Esophagus mucosa (tissue), 1 donor: ENCODE measurements at regions not wholly inside any gene's neighbourhood (a gene's known extent, or its start where the extent isn't known, plus 50 kb on each side); places are given as distances from the start of the nearest gene placed in this dataset.
A peak's percentile ranks its signal among the peaks of the same experiment; 100 is the strongest.

Source experiments
- ATAC-seq: fragments of 200-7000 bp; cut with Tn5 transposase; one replicate; pipeline ENCODE4 v1.9.1; 2020
- donor health status: DM: yes; HTN: yes; CAD: no.

DNA sequence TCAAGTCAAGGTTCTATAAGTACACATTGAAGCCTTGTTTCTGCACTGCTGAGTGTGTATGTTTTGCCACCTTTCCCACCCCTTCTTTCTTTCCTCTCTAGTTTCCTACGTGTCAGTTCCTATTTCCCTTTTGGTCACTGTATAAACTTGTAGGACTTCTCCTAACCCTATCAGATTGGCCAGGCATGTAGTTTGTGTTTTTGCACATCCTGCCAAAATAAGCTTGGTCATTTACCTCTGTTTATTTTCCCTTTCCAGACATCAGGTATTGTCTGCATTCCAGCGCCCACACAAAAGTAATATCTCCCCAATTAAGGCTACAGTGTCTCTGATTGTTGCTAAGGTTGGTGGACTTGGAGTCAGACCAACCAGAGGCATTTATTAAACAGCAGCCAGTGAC is 252.9 kb upstream of the MPDZ start:
- no peak for ATAC-seq

DNA sequence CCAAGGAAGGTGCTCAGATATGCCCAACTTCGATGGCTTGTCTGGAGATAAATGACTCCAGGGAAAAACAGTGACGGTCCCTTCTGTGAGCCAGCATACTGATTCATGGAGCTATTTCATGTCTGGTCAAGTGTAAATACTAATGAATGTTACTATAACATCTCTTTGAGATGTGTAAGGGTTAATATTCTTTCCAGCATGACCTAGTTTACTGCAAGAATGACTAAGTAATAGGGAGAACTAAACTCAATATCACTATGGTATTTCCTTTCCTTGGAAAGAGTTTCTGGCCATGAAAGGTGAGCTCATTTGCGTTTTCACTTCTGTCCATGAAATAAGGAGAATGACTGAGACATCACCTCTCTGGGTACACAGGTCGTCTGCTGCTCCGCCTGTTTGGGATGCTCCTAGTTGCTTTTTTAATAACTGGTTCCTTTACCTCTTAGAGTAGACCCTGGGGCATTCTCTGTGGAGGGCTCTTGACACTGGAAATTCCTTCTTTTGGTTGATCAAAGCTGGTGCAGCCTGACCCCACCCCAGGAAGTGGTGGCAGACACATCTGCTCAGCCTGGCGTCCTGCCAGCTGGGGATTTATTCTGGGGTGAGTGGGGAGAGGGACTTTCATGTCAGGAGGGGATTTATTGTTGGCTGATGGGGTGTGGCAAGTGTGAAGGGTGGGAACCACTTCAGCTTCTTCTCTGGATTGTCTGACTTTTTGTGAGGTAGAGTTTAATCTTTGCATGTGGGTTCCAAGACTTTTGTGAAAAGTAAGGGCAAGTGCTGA is 250.0 kb upstream of the MPDZ start:
- no peak for ATAC-seq

DNA sequence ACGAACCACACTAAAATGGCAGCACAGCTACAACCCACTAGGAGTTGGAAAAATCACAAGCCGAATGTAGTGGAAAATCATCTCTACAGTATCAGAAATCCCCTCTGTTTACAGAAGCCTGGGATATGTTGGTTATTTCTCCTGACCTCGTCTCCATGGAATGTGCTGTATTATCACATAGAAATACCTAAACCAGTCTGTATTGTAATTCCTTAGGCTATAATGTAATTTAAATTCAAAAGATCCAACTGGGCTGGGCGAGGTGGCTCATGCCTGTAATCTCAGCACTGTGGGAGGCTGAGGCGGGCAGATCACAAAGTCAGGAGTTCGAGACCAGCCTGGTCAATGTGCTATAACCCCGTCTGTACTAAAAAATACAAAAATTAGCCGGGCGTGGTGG is 244.8 kb upstream of the MPDZ start:
- no peak for ATAC-seq

DNA sequence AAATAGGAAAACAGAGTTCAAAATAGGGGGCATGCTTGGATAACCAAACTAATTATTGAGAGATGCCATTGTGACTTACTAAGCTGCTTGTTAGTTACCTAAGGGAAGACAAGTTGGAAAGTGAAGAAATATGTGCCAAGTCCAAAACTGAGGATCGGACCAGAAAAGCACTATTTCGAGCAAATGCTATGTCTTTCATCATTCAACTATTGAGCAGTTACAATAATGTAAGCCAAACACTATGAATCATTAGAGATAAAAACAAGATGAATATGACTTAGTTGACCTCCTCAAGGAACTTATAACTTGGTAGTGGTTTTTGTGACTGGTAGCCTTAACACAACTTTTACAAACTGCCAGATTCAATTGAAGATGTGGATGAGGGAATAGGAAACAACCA is 240.6 kb upstream of the MPDZ start:
- ATAC-seq, result no peak

DNA sequence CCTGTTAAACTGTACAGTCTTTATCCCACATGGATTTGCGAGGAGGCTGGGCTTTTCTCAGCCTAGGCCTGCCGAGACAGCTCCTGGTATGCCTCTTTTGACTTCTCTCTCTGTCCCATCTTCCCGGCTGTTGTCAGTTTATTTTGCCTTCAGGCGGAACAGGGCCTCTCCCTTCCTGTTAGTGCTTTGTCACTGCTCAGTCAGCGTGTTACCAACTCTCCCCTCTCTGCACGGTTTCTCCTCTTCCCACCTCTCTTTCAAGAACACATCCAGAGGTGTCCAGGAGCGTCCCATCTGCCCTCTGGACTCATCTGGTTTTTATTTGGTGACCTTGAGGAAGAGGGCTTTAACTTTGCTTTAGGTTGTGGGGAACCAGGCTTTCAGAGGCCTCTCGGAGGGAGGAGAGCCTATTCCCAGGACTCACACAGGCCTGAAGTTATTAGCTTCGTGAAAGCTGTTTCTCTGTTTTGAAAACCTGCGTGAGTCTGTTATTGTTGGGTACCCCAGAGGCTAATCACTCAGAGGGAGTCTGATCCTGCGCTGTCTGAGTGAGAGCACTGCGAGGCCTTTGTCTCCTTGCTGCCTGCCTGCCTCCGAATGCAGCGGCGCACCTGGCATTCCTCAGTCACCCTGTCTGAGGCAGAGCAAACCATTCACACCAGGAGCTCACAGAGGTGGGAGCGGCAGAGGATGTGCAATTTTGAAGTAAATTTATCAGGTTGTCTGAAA is 234.4 kb upstream of the MPDZ start:
- ATAC-seq, result peak; percentile 91

DNA sequence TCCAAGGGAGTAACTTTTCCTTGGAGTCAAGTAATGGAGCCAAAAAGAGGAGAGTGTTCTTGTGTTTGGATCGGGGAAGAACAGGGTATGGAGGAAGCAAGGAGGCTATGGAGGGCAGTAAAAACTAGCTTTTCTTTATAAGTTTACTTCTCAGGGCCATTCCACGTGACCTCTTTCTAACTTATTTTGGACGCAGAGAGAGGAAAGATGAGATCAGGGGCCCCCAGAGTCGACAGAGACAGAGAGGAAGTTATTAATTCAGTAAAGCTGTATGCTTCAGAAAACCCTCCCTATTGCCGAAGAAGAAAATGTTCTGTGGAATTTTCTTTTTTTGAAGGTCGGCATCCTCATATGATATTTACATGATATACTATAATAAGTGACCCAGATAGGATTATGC is 233.8 kb upstream of the MPDZ start:
- no peak for ATAC-seq

DNA sequence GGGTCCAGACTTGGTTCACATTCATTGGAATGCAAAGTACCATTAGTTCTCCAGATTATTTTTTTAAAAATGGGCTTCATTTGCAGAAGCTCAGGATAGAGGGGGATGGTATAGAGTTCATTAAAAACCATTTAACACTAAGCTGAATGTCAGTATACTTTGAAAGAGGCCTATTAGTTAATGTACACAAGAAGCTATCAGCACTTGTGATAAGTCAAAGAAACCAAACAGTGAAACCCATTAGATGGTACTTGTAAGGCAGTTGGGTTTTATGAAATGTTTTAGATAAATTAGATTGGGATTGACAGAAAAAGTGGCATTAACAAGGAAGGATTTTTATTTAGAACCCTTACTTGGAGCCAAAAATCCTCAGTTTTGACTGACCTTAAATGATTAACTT is 229.2 kb upstream of the MPDZ start:
- ATAC-seq, result no peak

DNA sequence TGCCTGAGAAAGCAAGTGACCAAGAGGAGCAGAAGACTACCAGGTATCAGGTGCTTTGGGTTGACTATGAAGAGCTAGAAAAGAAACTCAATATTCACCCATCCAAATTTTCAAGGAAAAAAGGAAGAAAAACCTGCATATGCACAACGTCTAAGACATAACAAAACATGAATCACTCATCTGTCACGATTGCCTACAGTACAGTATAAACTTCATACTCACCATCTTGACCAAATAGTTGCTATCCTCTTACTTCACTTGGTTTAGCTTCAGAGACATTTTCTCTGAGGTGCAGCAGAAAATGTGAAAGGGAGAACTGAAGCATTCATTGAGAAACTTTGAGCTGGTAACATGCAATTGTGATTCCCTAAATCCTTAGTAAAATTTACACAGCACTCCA is 228.6 kb upstream of the MPDZ start:
- ATAC-seq, result no peak

DNA sequence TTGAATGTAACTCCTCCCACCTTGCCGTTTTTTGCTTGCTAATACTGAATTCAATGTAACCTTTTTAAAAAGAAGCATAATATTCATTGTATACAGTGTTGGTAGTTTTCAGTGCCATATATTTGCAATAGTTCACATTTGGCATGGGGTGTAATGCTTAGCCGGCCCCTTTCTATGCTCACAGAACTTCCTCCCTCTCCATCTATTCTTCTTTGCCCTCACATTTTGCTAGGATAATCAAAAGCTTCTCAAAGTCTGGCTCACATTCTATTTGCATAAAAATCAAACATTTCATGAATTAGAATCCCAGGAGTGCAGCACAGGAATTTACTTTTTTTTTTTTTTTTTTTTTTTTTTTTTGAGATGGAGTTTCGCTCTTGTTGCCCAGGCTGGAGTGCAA is 226.3 kb upstream of the MPDZ start:
- ATAC-seq, result no peak

DNA sequence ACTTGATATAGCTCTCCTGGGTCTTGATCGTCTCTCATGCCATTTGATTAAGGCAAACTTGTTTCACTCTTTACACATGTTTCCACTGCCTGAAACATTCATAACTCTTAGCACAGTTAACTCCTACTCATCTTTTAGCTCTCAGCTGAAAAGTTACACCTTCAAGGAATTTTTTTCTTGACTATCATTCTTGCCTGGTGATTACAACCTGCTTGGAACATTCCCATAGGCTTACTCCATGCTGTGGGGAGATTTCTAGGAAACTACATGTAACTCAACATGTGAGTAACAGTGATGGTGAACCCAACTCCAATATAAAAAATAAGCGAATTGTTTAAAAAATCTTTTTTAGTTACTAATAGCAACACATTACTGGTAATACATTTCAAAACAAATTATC is 224.1 kb upstream of the MPDZ start:
- no peak for ATAC-seq

DNA sequence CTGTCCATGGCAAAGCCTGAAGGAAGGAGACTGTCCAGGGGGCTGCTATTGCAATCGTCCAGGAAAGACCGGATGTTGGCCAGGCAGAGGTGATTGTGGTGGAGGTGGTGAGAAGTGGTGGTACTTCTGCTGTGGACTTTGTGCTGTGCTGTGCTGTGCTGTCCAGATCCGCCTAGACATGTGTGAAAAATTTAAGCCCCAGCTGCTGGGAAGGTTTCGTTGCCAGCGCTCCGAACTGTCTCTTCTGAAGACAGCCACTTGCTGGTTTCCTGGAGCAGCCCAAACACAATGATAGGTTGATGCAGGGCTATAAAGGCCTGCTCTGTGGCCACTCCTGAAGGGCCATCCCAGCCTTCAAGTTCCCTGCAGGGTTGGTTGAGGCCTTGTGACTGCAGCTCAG is 223.0 kb upstream of the MPDZ start:
- ATAC-seq, result no peak

DNA sequence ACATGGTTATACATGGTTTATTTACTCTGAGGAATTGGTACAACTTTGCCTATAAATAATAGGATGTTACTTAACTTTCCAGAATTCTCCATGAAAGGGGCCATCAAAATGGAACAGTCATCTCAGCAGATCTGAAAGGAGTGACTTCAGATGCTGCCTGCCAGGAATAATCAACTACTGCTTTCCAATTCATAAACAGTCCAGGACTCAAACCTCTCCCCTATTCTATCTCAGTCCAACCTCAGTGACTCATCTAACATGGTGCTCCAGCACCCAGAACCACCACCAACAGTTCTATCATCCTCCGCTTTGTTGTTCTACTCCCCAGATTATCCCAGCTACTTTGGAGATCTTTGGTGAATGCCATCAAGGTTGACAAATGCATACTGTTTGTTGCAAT is 221.5 kb upstream of the MPDZ start:
- no peak for ATAC-seq

DNA sequence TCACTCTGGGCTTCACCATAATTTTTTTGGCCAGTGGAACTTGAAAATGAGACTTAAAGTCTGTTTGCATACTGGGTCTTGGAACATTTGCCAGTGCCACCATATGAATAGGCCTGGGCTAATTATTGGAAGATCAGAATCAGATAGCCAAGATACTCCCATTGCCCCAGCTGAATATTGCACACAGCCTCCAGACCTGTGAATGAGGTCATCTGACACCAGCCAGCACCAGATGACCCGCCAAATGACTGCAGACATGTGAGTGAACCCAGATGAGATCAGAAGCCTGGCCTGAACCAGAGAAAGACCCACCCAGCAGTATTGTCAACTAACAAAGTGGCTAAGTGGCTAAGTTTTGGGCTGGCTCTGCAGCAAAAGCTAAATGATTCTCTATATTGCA is 220.5 kb upstream of the MPDZ start:
- no peak for ATAC-seq

DNA sequence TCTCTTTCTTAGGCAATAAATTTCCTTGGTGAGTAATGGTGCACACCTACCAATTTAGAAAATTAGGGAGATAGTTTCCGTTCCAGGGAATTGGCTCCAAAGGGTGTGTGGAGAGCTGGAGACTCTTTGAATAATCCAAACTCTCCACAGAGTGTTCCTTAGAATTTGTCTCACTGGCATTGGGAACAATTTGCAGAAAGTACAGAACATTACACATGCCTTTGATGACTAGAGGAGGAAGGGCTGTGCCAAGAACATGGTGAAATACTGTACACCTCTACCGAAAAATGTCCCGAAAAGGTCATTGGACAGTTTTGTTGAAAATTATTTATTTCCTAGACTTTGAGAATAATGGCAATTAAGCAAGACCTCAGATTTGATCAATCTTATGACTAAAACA is 214.2 kb upstream of the MPDZ start:
- ATAC-seq, result no peak

DNA sequence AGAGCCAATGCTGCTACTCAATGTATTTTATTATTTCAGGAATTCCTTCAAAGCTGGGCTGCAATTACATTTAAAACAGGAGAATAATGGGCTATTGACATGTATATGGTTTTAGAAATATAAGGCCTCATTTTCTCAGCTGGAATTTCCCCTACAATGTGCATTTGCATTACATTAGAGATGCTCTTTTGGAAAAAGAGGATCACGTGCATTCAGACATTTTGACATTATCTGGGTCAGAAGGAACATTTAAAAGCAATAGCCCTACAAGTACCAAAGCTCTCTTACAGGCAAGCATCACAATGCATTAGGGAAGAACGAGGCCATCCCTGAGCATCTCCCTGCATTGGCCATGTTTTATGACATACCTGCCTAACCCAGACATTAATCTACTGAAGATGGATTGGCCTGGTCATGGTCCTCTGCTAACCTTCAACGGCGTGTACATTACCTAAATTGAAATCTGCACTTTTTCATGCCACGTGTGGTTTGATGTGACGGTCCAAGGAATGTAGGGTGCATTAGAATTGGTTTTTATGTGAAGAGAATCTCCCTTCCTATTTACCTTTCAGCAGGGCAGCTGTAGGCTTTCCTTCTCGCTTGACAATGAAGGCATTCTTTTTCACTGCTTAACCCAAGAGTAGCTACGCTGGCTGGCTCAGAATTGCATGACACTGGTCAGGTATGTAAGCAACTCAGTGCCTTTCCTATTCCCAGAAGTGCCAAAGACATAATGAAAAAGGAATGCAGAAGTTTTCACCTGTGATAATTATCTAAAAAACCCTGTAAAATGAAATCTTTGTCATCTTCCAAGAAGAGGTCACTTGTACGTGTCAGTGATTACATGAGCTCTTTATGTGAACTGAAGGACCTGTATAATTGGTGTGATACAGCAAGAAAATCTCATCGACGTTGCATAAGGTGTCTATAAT is 212.3 kb upstream of the MPDZ start:
- ATAC-seq, result no peak

DNA sequence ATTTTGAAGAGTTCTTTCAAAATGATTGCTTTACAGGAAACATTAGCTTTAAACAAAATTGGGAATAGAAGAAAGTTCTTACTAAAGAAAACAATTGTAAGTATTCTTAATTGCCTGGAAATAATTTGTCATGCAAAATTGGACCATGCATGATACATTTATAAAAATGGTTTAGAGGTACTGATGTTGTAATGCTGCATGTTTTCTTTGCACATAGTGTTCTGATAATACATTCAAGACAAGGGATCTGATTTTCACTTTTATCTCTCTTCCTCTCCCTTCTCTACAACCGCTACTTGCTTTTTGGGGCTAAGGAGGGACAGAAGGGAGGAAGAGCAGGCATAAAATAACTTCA is 211.6 kb upstream of the MPDZ start:
- ATAC-seq, result no peak

DNA sequence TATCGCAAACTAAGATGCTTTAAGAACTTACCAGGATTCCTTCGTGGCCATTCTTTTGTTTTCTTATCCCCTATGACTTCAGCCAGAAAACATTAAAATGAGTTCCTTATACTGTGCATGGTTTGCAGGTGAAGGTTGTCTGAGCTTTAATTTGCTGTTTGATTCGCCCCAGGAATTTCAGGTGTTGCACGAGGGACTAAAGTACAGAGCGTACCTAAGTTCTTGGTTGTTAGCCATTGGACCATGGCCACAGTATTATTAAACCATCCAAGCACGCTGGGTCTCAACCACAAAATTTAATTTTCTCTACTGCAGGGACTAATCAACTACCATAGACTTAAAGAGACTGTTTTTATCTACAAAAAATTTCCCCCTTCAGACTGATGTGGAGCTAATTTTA is 208.4 kb upstream of the MPDZ start:
- no peak for ATAC-seq

DNA sequence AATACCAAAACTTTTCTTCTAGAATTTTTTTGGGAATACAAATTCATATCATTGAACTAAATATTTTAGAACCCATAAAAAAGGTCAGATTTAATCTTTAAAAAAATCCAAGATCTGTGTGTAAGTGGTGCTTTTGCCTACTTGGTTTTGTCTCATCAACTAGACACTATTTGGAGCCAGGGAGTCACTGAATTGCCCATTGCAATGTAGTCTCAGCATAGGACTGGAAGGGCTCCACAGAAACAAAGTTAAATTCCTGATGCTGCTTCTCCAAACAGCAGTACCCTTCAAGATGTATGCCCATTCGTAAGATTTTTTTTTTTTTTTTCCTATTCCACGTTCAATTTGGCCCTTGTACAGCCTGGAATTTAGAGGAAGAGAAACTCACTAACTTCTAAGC is 208.0 kb upstream of the MPDZ start:
- ATAC-seq, result no peak

DNA sequence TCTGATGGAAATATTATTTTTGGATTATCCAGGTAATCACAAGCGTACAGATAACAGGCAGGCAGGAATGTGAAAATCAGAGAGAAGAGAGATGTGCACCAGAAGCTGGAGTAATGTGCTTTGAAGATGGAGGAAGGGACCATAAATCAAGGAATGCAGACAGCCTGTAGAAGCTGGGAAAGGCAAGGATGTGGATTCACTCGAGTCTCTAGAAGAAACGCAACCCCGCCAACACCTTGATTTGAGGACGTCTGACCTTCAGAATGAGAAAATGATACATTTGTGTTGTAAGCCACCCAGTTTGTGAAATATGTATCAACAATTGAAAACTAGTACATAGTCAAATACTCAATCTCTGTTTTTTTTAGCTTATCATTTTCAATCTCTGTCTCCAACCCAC is 207.6 kb upstream of the MPDZ start:
- no peak for ATAC-seq

DNA sequence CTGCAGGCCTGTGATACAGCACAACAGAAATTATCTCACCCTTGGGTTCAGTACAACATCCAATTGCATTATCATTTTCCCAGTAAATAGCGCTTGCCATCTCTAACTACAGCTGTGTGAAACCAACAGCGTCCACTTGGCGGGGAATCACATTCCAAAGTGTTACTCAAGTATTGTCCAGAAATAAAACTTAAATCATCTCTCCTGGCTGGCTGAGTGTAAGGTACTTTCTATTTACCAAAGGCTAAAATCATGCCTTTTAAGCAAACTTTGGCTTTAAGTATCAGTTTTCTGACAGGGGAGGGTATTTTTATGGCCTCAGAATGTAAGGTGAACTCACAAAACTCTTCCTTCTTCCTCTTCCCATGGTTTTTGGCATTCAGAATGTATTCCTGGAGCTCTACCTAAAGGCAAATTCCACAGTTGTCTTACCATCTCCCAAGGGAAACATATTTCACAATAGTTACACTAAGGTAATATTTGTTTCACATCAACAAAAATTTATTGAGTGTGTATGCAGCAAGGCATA is 205.6 kb upstream of the MPDZ start:
- ATAC-seq, result no peak

DNA sequence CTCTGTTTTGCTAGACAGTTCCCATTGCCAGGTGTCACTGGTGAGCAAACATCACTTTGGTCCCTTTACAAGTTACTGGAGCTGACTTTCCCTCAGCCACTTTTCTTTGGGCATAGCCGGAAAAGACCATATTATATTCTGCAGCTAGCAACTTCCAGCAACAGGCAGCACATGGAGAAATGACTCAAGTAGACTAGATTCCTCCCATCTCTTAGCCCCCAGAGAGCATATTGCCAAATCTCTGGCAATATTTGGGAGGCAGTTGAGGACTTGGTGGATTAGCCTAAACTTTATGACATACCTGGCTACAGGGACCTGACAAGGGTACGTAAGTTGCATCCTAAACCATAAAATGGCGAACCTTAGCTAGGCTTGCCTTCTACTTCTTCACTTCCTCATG is 204.7 kb upstream of the MPDZ start:
- ATAC-seq, result no peak

DNA sequence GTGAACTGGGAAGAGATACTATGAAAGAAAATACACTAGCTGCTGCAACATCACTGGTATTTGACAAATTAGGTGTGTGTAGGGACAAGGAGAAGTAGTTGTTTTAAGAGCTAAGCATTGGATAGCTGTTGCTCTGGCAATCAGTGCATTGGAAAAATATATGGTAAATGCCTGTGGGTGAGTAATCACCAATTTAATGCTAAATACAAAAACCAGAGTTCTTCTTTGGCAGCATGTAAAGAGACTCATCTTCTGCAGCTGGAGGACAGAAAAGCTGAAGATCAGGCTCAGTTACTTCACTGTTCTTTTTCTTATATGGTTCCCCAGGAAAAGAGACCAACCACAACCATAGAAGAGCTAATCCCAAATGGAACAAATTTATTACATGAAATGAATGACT is 201.8 kb upstream of the MPDZ start:
- no peak for ATAC-seq

DNA sequence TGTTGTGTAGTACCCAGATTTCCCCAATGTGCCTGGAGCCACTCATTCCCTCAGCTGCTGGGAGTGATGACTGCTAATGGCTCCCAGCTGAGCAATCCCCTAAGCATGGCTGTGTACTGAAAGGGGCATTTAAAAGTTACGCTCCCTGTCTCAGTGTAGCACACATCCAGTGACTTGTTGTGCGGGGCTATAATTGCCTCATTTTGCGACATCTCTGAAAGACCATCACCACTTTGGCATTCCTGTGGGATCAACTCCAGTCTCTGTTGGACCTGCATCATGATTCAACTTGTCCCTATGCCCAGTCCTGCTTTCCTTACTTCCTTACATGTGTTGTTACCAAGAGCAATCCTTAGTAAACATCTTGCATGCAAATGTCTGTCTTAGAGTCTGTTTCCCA is 201.2 kb upstream of the MPDZ start:
- ATAC-seq, result no peak
